HPDE6-E6E7 (cell line): ENCODE measurements at regions not wholly inside any gene's neighbourhood (a gene's known extent, or its start where the extent isn't known, plus 50 kb on each side); places are given as distances from the start of the nearest gene placed in this dataset.
"Not testable (repeated sequence)": the region's sequence is repeated elsewhere in the genome, so short reads cannot be mapped to it uniquely, and the experiment has no call there.

Source experiments
- DNase-seq: peaks from one replicate; pipeline ENCODE4 v3.0.0; 2011; ENCODE audit warnings: missing footprints; ENCODE audit errors: extremely low spot score

DNA sequence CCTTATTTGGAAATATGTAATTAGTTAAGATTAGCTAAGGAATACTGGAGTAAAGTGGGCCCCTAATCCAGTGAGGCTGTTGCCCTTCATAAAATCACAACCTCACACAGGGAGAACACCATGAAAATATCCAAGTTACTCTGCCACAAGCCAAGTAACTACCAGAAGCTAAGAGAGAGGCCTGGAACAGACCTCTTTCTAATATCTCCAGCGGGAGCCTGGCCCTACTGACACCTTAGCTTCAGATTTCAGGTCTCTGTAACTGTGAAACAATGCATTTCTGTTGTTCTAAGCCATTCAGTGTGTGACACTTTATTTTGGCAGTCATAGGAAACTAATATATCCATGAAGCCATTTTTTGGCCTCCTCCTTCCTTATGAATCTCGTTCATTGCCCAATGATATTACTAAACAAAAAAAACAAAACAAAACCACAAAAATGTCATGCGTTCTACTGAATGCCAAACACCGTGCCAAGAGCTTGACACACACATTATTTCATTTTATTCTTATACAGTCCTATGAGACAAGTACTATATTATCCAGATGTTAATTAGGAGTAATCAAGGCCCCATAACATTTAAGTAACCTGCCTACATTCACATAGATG is 699.0 kb downstream of the MAT2B start:
- DNase-seq = no peak

GRCh38 chr5:164206196-164206595 is 700.8 kb downstream of the MAT2B start:
- DNase-seq = no peak

- DNase-seq = no peak
Measured at GRCh38 chr5:164207646-164208045, 702.2 kb downstream of the MAT2B start.

GRCh38 chr5:164210491-164210890 is 705.1 kb downstream of the MAT2B start:
- DNase-seq = no peak

DNA sequence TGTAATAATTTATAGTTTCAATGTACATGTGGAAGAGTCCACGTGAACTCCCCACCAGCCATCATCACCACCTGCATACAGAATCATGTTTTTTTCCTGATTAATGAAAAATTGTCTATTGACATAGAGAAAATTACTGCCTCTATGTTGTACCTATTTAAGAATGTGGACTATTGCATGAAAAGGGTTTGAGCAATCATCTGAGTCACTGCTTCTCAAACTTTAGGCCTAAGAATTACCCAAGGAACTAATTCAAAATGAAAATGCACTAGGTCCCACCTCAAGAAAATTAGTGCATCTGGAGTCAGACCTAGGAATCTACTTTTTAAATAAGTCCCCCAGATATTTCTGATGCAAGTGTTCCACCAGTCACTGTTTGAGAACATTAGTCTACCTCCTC is 709.3 kb downstream of the MAT2B start:
- no peak for DNase-seq

DNA sequence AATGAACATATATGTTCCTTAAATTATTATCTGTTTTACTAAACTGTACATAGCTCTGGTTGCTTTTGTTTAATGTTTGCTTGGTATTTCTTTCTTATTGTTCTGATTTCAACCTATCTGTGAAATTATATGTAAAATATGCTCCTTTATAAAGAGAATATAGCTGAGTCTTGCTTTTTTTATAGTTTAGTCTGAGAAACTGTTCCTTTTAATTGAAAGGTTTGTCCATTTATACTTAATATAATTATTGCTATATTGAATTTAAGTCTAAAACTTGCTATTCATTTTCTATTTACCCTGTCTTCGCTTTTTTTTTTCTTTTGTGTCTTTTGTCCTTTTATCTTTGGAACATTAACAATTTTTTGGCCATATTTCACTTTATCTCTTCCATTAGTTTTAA is 712.0 kb downstream of the MAT2B start:
- no peak for DNase-seq

GRCh38 chr5:164220522-164220921 is 715.1 kb downstream of the MAT2B start:
- no peak for DNase-seq

GRCh38 chr5:164224236-164224635 is 718.8 kb downstream of the MAT2B start:
- DNase-seq = no peak

DNA sequence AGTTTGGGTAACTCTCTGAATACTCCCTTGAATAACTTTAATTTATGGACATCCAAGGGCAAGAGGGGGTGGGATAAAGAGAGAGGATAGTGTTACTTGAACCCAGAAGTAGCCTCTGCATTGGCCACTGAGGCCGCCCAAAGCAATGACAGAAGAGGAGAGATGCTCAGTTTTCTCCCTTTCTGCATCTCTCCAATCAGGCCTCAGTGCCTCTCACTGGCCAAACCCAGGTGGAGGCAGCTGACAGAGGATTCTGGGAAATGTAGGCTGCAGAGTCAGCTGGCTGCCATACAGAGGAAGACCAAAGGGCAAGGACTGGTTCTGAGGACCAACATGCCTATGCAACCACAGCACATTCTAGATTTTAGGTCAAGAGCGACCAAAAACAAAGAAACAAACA is 719.4 kb downstream of the MAT2B start:
- no peak for DNase-seq

DNA sequence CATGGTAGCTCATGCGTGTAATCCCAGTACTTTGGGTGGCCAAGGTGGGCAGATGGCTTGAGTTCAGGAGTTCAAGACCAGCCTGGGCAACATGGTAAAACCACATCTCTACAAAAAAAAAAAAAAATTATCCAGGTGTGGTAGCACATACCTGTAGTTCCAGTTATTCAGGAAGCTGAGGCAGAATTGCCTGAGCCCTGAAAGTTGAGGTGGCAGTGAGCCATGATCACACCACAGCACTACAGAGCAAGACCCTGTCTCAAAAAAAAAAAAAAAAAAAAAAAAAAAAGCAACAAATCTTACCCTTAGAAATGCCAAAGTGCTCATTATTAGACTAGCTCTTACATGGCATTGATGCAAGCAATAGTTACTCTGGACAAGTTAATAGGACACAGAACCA is 724.9 kb downstream of the MAT2B start:
- DNase-seq = no peak

DNA sequence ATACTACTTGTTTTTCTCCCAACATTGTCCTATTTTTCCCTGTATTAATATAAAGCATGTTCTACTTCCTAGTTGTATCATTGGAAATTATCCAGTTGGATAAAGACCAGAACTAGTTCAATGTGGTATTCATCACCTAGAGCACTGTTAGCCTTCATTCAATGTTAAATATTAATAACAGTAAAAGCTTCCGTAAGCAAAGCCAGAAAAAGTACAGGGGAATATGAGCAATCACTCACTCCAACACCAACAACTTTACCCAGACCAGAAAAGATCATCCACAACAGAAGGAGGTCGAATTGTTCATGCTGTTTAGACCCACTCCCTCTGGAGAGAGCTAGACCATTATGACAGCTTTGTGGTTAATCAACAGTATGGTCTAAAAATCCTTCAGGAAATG is 728.4 kb downstream of the MAT2B start:
- DNase-seq = no peak

- no peak for DNase-seq
Measured at GRCh38 chr5:164234321-164234720, 728.9 kb downstream of the MAT2B start.

GRCh38 chr5:164235300-164235891 is 730.0 kb downstream of the MAT2B start:
- no peak for DNase-seq

DNA sequence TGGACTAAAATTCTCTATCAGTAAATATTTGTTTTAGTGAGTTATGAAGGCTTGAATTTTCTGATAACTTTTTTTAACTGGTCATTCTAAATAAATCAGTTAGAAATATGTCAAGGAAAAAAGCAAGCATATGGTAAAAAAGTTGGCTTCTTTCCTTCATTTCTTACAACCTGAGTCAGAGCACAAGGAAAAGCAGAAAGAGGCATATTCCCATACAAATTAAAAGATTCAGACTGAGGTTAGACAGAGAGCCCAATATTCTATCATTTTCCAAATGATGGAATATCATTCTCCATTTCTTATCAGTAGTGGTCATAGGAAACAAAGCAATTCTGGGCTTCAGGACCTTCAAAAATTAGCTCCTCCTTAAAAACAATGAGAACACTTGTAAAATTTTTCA is 732.1 kb downstream of the MAT2B start:
- no peak for DNase-seq

DNA sequence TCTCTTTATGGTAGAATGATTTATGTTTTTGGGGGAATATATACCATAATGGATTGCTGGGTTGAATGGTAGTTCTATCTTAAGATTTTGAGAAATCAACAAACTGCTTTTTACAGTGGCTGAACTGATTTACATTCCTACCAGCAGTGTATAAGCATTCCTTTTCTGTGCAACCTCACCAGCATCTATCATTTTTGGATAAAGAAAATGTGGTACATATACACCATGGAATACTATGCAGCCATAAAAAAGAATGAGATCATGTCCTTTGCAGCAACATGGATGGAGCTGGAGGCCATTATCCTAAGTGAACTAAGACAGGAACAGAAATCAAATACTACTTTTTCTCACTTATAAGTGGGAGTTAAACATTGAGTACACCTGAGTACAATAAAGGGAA is 746.4 kb downstream of the MAT2B start:
- not testable (repeated sequence) for DNase-seq

GRCh38 chr5:164253764-164254163 is 748.3 kb downstream of the MAT2B start:
- no peak for DNase-seq

- DNase-seq = no peak
Measured at GRCh38 chr5:164255598-164256213, 750.3 kb downstream of the MAT2B start.

DNA sequence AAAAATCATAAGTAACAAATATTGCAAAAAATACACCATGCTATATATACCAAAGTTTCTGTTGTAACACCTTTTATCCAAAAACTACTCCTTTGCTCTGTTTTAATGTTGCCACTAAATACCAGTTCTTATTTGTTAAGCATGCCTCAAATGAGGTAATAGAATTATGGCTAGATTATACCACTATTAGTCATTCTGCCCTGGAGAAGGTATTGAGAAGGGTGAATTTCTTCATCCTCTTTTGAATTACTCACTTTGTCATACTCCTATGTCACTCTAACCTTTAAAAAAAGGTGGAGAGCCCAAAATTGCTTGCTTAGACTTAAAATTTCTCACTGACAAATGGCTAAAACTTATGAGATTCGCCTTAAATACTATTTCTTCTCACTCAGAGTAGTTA is 750.9 kb downstream of the MAT2B start:
- DNase-seq = no peak

- no peak for DNase-seq
Measured at GRCh38 chr5:164256954-164257353, 751.5 kb downstream of the MAT2B start.

- no peak for DNase-seq
Measured at GRCh38 chr5:164265566-164265965, 760.1 kb downstream of the MAT2B start.

DNA sequence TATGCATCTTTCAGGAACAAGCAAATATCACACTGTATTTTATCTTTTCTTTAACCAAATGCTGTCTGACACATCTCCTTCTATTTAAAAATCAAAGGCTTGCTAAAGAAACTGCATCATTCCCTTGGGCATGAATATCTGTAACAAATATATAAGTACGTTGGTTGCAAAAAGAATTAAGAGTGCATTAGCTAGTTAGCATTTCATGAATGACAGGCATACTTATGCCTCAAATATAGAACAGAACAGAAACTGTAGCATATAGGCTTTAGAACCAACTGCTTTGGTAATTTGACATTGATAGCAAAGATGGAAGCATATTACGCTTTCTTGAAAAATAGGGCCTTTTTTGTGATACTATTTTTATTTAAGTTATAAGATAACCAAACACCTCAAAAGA is 761.2 kb downstream of the MAT2B start:
- no peak for DNase-seq

DNA sequence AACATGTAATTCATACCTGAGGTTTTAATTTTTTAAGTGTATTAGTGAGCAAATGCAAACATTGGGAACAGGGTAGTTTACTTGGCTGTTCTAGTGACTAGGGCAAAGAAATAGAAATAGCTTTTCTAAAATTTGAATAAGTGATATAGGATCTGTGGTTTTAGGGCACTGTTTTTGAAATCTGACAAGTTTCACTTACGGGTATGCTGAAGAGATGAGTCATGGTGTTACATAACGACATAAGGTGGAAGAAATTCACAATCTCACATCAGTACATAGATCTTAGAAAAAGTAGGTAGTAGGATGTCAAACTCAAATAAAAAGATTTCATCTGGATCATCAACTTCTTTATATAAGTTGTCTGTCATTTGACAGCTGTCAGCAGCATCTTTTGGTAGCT is 772.3 kb downstream of the MAT2B start:
- DNase-seq = peak; percentile 19

GRCh38 chr5:164289526-164289925 is 784.1 kb downstream of the MAT2B start:
- DNase-seq = no peak
